HG03045 (cell line): ENCODE measurements at regions not wholly inside any gene's neighbourhood (a gene's known extent, or its start where the extent isn't known, plus 50 kb on each side); places are given as distances from the start of the nearest gene placed in this dataset.
"Not testable (repeated sequence)": the region's sequence is repeated elsewhere in the genome, so short reads cannot be mapped to it uniquely, and the experiment has no call there.

ENCODE experiments used
- ATAC-seq: cut with Tn5 transposase; IDR thresholded peaks from one replicate; pipeline ENCODE4 v1.9.1; 2021; ENCODE audit warnings: mild to moderate bottlenecking, moderate library complexity; ENCODE audit not compliant: unreplicated experiment

GRCh38 chr3:162601101-162601670 lies 1104.6 kb downstream of the OTOL1 start:
- no peak for ATAC-seq

- ATAC-seq = no peak
These were observed 1106.0 kb downstream of the OTOL1 start for GRCh38 chr3:162602619-162603018.

- ATAC-seq = no peak
These were observed 1109.1 kb downstream of the OTOL1 start for GRCh38 chr3:162605651-162606204.

- no peak for ATAC-seq
These were observed 1113.7 kb downstream of the OTOL1 start for GRCh38 chr3:162610261-162610660.

GRCh38 chr3:162612991-162613390 lies 1116.4 kb downstream of the OTOL1 start:
- no peak for ATAC-seq

- ATAC-seq = no peak
These were observed 1129.6 kb downstream of the OTOL1 start for GRCh38 chr3:162626172-162626571.

GRCh38 chr3:162628531-162628930 lies 1131.9 kb downstream of the OTOL1 start:
- no peak for ATAC-seq

- ATAC-seq = no peak
These were observed 1132.8 kb downstream of the OTOL1 start for GRCh38 chr3:162629372-162629771.

- ATAC-seq = no peak
These were observed 1136.1 kb downstream of the OTOL1 start for GRCh38 chr3:162632672-162633071.

- ATAC-seq = not testable (repeated sequence)
These were observed 1143.6 kb downstream of the OTOL1 start for GRCh38 chr3:162640208-162640607.

- no peak for ATAC-seq
These were observed 1144.7 kb downstream of the OTOL1 start for GRCh38 chr3:162641317-162641716.

GRCh38 chr3:162641907-162642306 lies 1145.3 kb downstream of the OTOL1 start:
- ATAC-seq = no peak

- no peak for ATAC-seq
These were observed 1146.6 kb downstream of the OTOL1 start for GRCh38 chr3:162643245-162643644.

- ATAC-seq = no peak
These were observed 1150.7 kb downstream of the OTOL1 start for GRCh38 chr3:162647321-162647720.

GRCh38 chr3:162658003-162658402 lies 1161.4 kb downstream of the OTOL1 start:
- no peak for ATAC-seq

- ATAC-seq = no peak
These were observed 1169.2 kb downstream of the OTOL1 start for GRCh38 chr3:162665684-162666391.

GRCh38 chr3:162666835-162667234 lies 1170.2 kb downstream of the OTOL1 start:
- no peak for ATAC-seq

- ATAC-seq = no peak
These were observed 1173.6 kb downstream of the OTOL1 start for GRCh38 chr3:162670181-162670580.

- ATAC-seq = no peak
These were observed 1180.9 kb downstream of the OTOL1 start for GRCh38 chr3:162677475-162677874.

GRCh38 chr3:162678941-162679340 lies 1182.3 kb downstream of the OTOL1 start:
- ATAC-seq = no peak

- no peak for ATAC-seq
These were observed 1187.7 kb downstream of the OTOL1 start for GRCh38 chr3:162684260-162684659.

GRCh38 chr3:162699291-162699690 lies 1202.7 kb downstream of the OTOL1 start:
- ATAC-seq = no peak
